Mesendoderm (in vitro differentiated cells): ENCODE measurements at regions not wholly inside any gene's neighbourhood (a gene's known extent, or its start where the extent isn't known, plus 50 kb on each side); places are given as distances from the start of the nearest gene placed in this dataset.

ENCODE experiments used
- DNase-seq: peaks from one replicate; pipeline ENCODE4 v3.0.0; 2013
- H2AK5ac ChIP-seq: 2 replicates; pipeline ENCODE4 v1.6.1; 2013; ENCODE audit warnings: low read length, inconsistent platforms
- H2BK120ac ChIP-seq: 2 replicates; pipeline ENCODE4 v1.6.1; 2013; ENCODE audit warnings: low read depth, mild to moderate bottlenecking, low read length, moderate library complexity, mixed read lengths
- H2BK15ac ChIP-seq: replicated peaks from 2 replicates; pipeline ENCODE4 v1.6.1; 2013; ENCODE audit warnings: low read depth, mild to moderate bottlenecking, moderate library complexity
- H2BK5ac ChIP-seq: 2 replicates; pipeline ENCODE4 v1.6.1; 2013; ENCODE audit warnings: low read length, inconsistent platforms
- H3K18ac ChIP-seq: 2 replicates; pipeline ENCODE4 v1.6.1; 2013; ENCODE audit warnings: mild to moderate bottlenecking, low read length, mixed read lengths
- H3K23ac ChIP-seq: one replicate; pipeline ENCODE4 v1.6.1; 2013; ENCODE audit warnings: low read length
- H3K27ac ChIP-seq: 2 replicates; pipeline ENCODE4 v1.5.1; 2013; ENCODE audit warnings: low read depth, mild to moderate bottlenecking, inconsistent platforms, low read length, moderate library complexity
- H3K27me3 ChIP-seq: 2 replicates; pipeline ENCODE4 v1.6.1; 2013; ENCODE audit warnings: low read length, control low read depth, mild to moderate bottlenecking, inconsistent platforms; ENCODE audit not compliant: insufficient read depth, poor library complexity
- H3K36me3 ChIP-seq: 2 replicates; pipeline ENCODE4 v1.6.1; 2013; ENCODE audit warnings: low read length, inconsistent platforms; ENCODE audit not compliant: control insufficient read depth, insufficient read depth
- H3K4ac ChIP-seq: one replicate; pipeline ENCODE4 v1.6.1; 2013; ENCODE audit warnings: low read depth, mild to moderate bottlenecking, low read length, moderate library complexity
- H3K4me1 ChIP-seq: 2 replicates; pipeline ENCODE4 v1.6.1; 2013; ENCODE audit warnings: low read depth, low read length, inconsistent platforms; ENCODE audit not compliant: control insufficient read depth
- H3K4me2 ChIP-seq: 2 replicates; pipeline ENCODE4 v1.6.1; 2013; ENCODE audit warnings: low read length
- H3K4me3 ChIP-seq: 2 replicates; pipeline ENCODE4 v1.5.1; 2013; ENCODE audit warnings: mild to moderate bottlenecking, low read length
- H3K56ac ChIP-seq: one replicate; pipeline ENCODE4 v1.6.1; 2013; ENCODE audit warnings: low read length
- H3K79me1 ChIP-seq: 2 replicates; pipeline ENCODE4 v1.6.1; 2013; ENCODE audit warnings: low read length, inconsistent platforms
- H3K79me2 ChIP-seq: 2 replicates; pipeline ENCODE4 v1.6.1; 2013; ENCODE audit warnings: mild to moderate bottlenecking, low read length; ENCODE audit not compliant: control insufficient read depth, insufficient read depth
- H3K9ac ChIP-seq: 2 replicates; pipeline ENCODE4 v1.6.1; 2013; ENCODE audit warnings: low read length, inconsistent platforms
- H4K5ac ChIP-seq: one replicate; pipeline ENCODE4 v1.6.1; 2013; ENCODE audit warnings: low read length
- H4K8ac ChIP-seq: one replicate; pipeline ENCODE4 v1.6.1; 2013; ENCODE audit warnings: low read depth, mild to moderate bottlenecking, control low read depth, low read length, moderate library complexity
- WGBS: extraction: QIAGEN DNeasy Blood & Tissue Kit; methylation state at CpG from one replicate; pipeline ENCODE4 v1.1.7; 2013; ENCODE audit warnings: low lambda C conversion rate, missing lambda C conversion rate; ENCODE audit not compliant: insufficient coverage; ENCODE audit errors: extremely low coverage; 5-methylcytosine and 5-hydroxymethylcytosine counted together

- H3K27me3 ChIP-seq, result no peaks in the 10 kb centered on the region
Observed at GRCh38 chr3:6602329-6602728, 258.6 kb upstream of the GRM7 start.

DNA sequence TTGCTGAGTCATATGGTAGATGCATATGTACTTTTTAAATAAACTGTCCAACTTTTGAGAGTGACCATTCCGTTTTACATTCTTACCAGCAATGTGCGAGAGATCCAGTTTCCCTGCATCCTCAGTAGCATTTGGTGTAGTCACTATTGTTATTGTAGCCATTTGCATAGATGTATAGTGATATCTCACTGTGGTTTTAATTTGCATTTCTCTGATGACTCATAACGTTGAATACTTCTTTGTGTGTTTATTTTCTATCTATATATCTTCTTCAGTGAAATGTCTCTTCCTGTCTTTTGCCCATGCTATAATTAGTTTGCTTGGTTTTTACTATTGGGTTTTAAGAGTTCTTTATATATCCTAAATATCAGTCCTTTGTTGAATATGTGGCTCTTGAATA, 255.7 kb upstream of the GRM7 start:
- no CpG with 5 or more reads among the region's 3 CpGs for WGBS
- H3K4ac ChIP-seq, result no peak overlapping the region

More at GRCh38 chr3:6602329-6602728, 258.6 kb upstream of the GRM7 start:
- H4K8ac ChIP-seq, result no peak overlapping the region
- no peak overlapping the region for H3K18ac ChIP-seq
- no peak overlapping the region for H3K9ac ChIP-seq
- DNase-seq, result no peak
- no peaks in the 10 kb centered on the region for H3K36me3 ChIP-seq
- H3K23ac ChIP-seq, result no peak overlapping the region
- H3K27ac ChIP-seq, result no peak overlapping the region
- no peaks in the 10 kb centered on the region for H3K79me1 ChIP-seq
- H3K4me3 ChIP-seq, result no peak overlapping the region
- no peak overlapping the region for H2AK5ac ChIP-seq
- no peak overlapping the region for H3K4ac ChIP-seq
- H2BK15ac ChIP-seq, result no peak overlapping the region
- H4K5ac ChIP-seq, result no peak overlapping the region
- H3K79me2 ChIP-seq, result no peaks in the 10 kb centered on the region
- no peak overlapping the region for H3K4me2 ChIP-seq
- no peak overlapping the region for H2BK120ac ChIP-seq
- H3K56ac ChIP-seq, result no peak overlapping the region
- H2BK5ac ChIP-seq, result no peak overlapping the region
- no peaks in the 10 kb centered on the region for H3K4me1 ChIP-seq

GRCh38 chr3:6608843-6609242, 252.1 kb upstream of the GRM7 start:
- no peak overlapping the region for H3K4me2 ChIP-seq
- no peak overlapping the region for H3K27ac ChIP-seq
- no peak overlapping the region for H2AK5ac ChIP-seq
- no peaks in the 10 kb centered on the region for H3K27me3 ChIP-seq
- no peaks in the 10 kb centered on the region for H3K79me2 ChIP-seq
- H3K18ac ChIP-seq, result no peak overlapping the region
- no peak overlapping the region for H3K4me3 ChIP-seq
- H3K36me3 ChIP-seq, result no peaks in the 10 kb centered on the region
- no peak overlapping the region for H2BK120ac ChIP-seq
- no peak overlapping the region for H4K5ac ChIP-seq
- no peak overlapping the region for H2BK5ac ChIP-seq
- H4K8ac ChIP-seq, result no peak overlapping the region
- no CpG with 5 or more reads among the region's 4 CpGs for WGBS
- no peak overlapping the region for H3K9ac ChIP-seq
- H3K23ac ChIP-seq, result no peak overlapping the region
- no peak for DNase-seq
- H3K4ac ChIP-seq, result no peak overlapping the region
- no peaks in the 10 kb centered on the region for H3K79me1 ChIP-seq
- H2BK15ac ChIP-seq, result no peak overlapping the region
- no peak overlapping the region for H3K56ac ChIP-seq
- H3K4me1 ChIP-seq, result no peaks in the 10 kb centered on the region

More for the DNA sequence above, 255.7 kb upstream of the GRM7 start:
- Histone ChIP-seq H3K79me2 (no peaks in the 10 kb centered on the region), H3K36me3 (no peaks in the 10 kb centered on the region), H3K27ac (no peak overlapping the region), H2BK5ac (no peak overlapping the region), H3K4me3 (no peak overlapping the region), H3K23ac (no peak overlapping the region), H4K8ac (no peak overlapping the region), H3K27me3 (no peaks in the 10 kb centered on the region), H4K5ac (no peak overlapping the region), H3K56ac (no peak overlapping the region), H3K4me2 (no peak overlapping the region), H3K18ac (no peak overlapping the region), H3K79me1 (no peaks in the 10 kb centered on the region), H2BK15ac (no peak overlapping the region), H3K9ac (no peak overlapping the region), H3K4me1 (no peaks in the 10 kb centered on the region), H2BK120ac (no peak overlapping the region), H2AK5ac (no peak overlapping the region)
- no peak for DNase-seq

DNA sequence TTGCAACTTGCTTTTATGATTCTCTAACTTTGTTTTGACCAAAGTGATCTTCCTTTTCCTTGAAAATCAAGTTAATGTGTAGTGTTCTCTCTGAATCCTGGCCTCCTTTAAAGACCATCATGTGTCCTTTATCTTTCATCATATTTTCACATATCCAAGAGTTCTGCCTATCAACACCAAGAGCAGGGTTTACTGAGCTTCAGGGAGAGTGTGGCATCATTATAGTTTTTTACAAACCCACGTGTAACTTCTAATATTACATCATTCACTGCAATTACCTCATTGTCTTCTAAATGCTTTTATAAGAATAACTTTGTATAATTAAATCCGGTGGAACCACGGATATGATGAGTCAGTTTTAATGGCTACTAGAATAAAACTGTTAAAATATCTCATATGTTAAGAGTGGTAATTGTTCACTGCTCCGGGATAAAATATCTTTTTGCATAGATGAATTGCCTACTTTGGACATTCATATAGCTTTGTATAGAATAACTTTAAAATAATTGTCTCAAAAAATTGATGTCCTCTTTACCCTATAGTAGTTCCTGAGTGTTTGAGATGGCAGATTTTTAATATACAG, 248.8 kb upstream of the GRM7 start:
- Histone ChIP-seq H2BK120ac (no peak overlapping the region), H3K4ac (no peak overlapping the region), H4K5ac (no peak overlapping the region), H3K56ac (no peak overlapping the region), H3K36me3 (no peaks in the 10 kb centered on the region), H3K4me1 (no peaks in the 10 kb centered on the region), H3K4me3 (no peak overlapping the region), H4K8ac (no peak overlapping the region), H3K79me2 (no peaks in the 10 kb centered on the region), H3K27ac (no peak overlapping the region), H2AK5ac (no peak overlapping the region), H3K79me1 (no peaks in the 10 kb centered on the region), H2BK5ac (no peak overlapping the region), H3K27me3 (no peaks in the 10 kb centered on the region), H2BK15ac (no peak overlapping the region), H3K4me2 (no peak overlapping the region), H3K23ac (no peak overlapping the region), H3K9ac (no peak overlapping the region), H3K18ac (no peak overlapping the region)
- DNase-seq, result no peak
- WGBS, result no CpG with 5 or more reads among the region's 4 CpGs

DNA sequence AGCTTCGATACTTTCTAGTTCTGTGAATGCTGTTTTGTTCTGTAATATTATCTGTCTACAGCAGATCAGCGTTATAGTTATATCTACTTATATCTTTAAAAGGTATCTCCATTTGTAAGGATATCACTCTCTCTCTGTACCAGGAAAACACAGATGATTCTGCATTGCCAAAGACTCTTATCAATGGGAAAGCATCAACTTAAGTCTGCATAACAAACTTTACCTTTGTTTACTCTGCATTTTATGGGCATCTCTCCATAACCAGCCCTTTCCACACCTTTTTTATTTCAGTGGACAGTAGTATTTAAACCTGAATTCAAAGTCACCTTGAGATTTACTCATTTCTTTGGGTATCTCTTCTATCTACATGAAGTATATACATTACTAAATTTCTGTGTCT, 238.7 kb upstream of the GRM7 start:
- H2BK5ac ChIP-seq, result no peak overlapping the region
- no peak overlapping the region for H3K27ac ChIP-seq
- no peaks in the 10 kb centered on the region for H3K36me3 ChIP-seq
- H3K27me3 ChIP-seq, result no peaks in the 10 kb centered on the region
- no CpG with 5 or more reads among the region's 2 CpGs for WGBS
- H4K8ac ChIP-seq, result no peak overlapping the region
- H3K79me2 ChIP-seq, result no peaks in the 10 kb centered on the region
- H3K18ac ChIP-seq, result no peak overlapping the region
- no peak overlapping the region for H2BK120ac ChIP-seq
- H3K4me1 ChIP-seq, result no peaks in the 10 kb centered on the region
- no peak overlapping the region for H3K4me3 ChIP-seq
- no peak for DNase-seq
- no peak overlapping the region for H3K4me2 ChIP-seq
- H3K79me1 ChIP-seq, result no peaks in the 10 kb centered on the region
- no peak overlapping the region for H3K23ac ChIP-seq
- H3K56ac ChIP-seq, result no peak overlapping the region
- no peak overlapping the region for H2AK5ac ChIP-seq
- no peak overlapping the region for H3K4ac ChIP-seq
- H2BK15ac ChIP-seq, result no peak overlapping the region
- no peak overlapping the region for H4K5ac ChIP-seq
- no peak overlapping the region for H3K9ac ChIP-seq

- H2BK5ac ChIP-seq, result no peak overlapping the region
- H3K79me2 ChIP-seq, result no peaks in the 10 kb centered on the region
- H3K9ac ChIP-seq, result no peak overlapping the region
- H2BK15ac ChIP-seq, result no peak overlapping the region
- no peak overlapping the region for H3K18ac ChIP-seq
- H3K4me3 ChIP-seq, result no peak overlapping the region
- H4K5ac ChIP-seq, result no peak overlapping the region
- H3K4me2 ChIP-seq, result no peak overlapping the region
- H3K23ac ChIP-seq, result no peak overlapping the region
- no peak overlapping the region for H2AK5ac ChIP-seq
- H3K4ac ChIP-seq, result no peak overlapping the region
- H3K79me1 ChIP-seq, result no peaks in the 10 kb centered on the region
- no peaks in the 10 kb centered on the region for H3K27me3 ChIP-seq
- DNase-seq, result no peak
- no peaks in the 10 kb centered on the region for H3K4me1 ChIP-seq
- H3K27ac ChIP-seq, result no peak overlapping the region
- no peak overlapping the region for H3K56ac ChIP-seq
- H2BK120ac ChIP-seq, result no peak overlapping the region
- no CpG with 5 or more reads among the region's 1 CpG for WGBS
- no peak overlapping the region for H4K8ac ChIP-seq
- H3K36me3 ChIP-seq, result no peaks in the 10 kb centered on the region
Observed at GRCh38 chr3:6622712-6623111, 238.2 kb upstream of the GRM7 start.
